OCI-M2 (cell line): ENCODE measurements at regions not wholly inside any gene's neighbourhood (a gene's known extent, or its start where the extent isn't known, plus 50 kb on each side); places are given as distances from the start of the nearest gene placed in this dataset.
"Not testable (repeated sequence)": the region's sequence is repeated elsewhere in the genome, so short reads cannot be mapped to it uniquely, and the experiment has no call there.

Experiments
- DNase-seq: peaks from one replicate; lab custom pipeline; 2025; ENCODE audit not compliant: unreplicated experiment; lab: John Stamatoyannopoulos, UW

GRCh38 chr9:124084087-124084486 is 72.5 kb downstream of the LHX2 start:
- DNase-seq = no peak

GRCh38 chr9:124087226-124087625 is 75.7 kb downstream of the LHX2 start:
- no peak for DNase-seq

GRCh38 chr9:124088476-124088837 is 76.9 kb downstream of the LHX2 start:
- no peak for DNase-seq

GRCh38 chr9:124089631-124090488 is 78.3 kb downstream of the LHX2 start:
- not testable (repeated sequence) for DNase-seq

GRCh38 chr9:124098141-124098905 is 86.8 kb downstream of the LHX2 start:
- no peak for DNase-seq

GRCh38 chr9:124099860-124100259 is 88.3 kb downstream of the LHX2 start:
- no peak for DNase-seq

- no peak for DNase-seq
Observed at GRCh38 chr9:124101215-124101968, 89.8 kb downstream of the LHX2 start.

GRCh38 chr9:124101969-124102345 is 90.4 kb downstream of the LHX2 start:
- no peak for DNase-seq

GRCh38 chr9:124102363-124102762 is 90.8 kb downstream of the LHX2 start:
- DNase-seq = no peak

- no peak for DNase-seq
Observed at GRCh38 chr9:124105266-124105665, 93.7 kb downstream of the LHX2 start.

- DNase-seq = no peak
Observed at GRCh38 chr9:124108216-124108615, 96.6 kb downstream of the LHX2 start.

GRCh38 chr9:124110307-124110915 is 98.8 kb downstream of the LHX2 start:
- DNase-seq = peak; percentile 4

GRCh38 chr9:124116683-124117363 is 105.3 kb downstream of the LHX2 start:
- no peak for DNase-seq

- DNase-seq = no peak
Observed at GRCh38 chr9:124118894-124119293, 107.3 kb downstream of the LHX2 start.

GRCh38 chr9:124120272-124120671 is 108.7 kb downstream of the LHX2 start:
- DNase-seq = no peak

- DNase-seq = no peak
Observed at GRCh38 chr9:124121725-124122124, 110.2 kb downstream of the LHX2 start.

GRCh38 chr9:124122321-124122720 is 110.8 kb downstream of the LHX2 start:
- DNase-seq = no peak

GRCh38 chr9:124122813-124123462 is 111.4 kb downstream of the LHX2 start:
- DNase-seq = no peak

- not testable (repeated sequence) for DNase-seq
Observed at GRCh38 chr9:124123621-124124020, 112.1 kb downstream of the LHX2 start.
